H9 (cell line): ENCODE measurements at regions not wholly inside any gene's neighbourhood (a gene's known extent, or its start where the extent isn't known, plus 50 kb on each side); places are given as distances from the start of the nearest gene placed in this dataset.

Source experiments
- DNase-seq: peaks from one replicate; pipeline ENCODE4 v3.0.0-alpha.2; 2017
- H2AFZ ChIP-seq: one replicate; pipeline ENCODE4 v1.6.1; 2013; ENCODE audit warnings: mild to moderate bottlenecking, low read length, control low read depth, moderate library complexity
- H2AK5ac ChIP-seq: 2 replicates; pipeline ENCODE4 v1.6.1; 2013; ENCODE audit warnings: low read length, control low read depth, mixed read lengths; ENCODE audit not compliant: insufficient read length
- H2BK120ac ChIP-seq: one replicate; pipeline ENCODE4 v1.6.1; 2013; ENCODE audit warnings: low read depth, mild to moderate bottlenecking, low read length, control low read depth, inconsistent platforms; ENCODE audit not compliant: poor library complexity, severe bottlenecking
- H2BK12ac ChIP-seq: 2 replicates; pipeline ENCODE4 v1.6.1; 2013; ENCODE audit warnings: low read length, control low read depth, mixed read lengths, low read depth; ENCODE audit not compliant: insufficient read length
- H2BK15ac ChIP-seq: 2 replicates; pipeline ENCODE4 v1.6.1; 2013; ENCODE audit warnings: low read depth, low read length, control low read depth
- H2BK20ac ChIP-seq: one replicate; pipeline ENCODE4 v1.6.1; 2013; ENCODE audit warnings: low read depth, mild to moderate bottlenecking, low read length, control low read depth, inconsistent platforms; ENCODE audit not compliant: poor library complexity, severe bottlenecking
- H2BK5ac ChIP-seq: 2 replicates; pipeline ENCODE4 v1.6.1; 2013; ENCODE audit warnings: low read length, control low read depth, mixed read lengths; ENCODE audit not compliant: insufficient read length
- H3K14ac ChIP-seq: 2 replicates; pipeline ENCODE4 v1.6.1; 2013; ENCODE audit warnings: low read length, control low read depth; ENCODE audit not compliant: insufficient read depth
- H3K18ac ChIP-seq: 2 replicates; pipeline ENCODE4 v1.6.1; 2013; ENCODE audit warnings: low read depth, mild to moderate bottlenecking, mixed read lengths, low read length, control low read depth; ENCODE audit not compliant: insufficient read length
- H3K23ac ChIP-seq: 2 replicates; pipeline ENCODE4 v1.6.1; 2013; ENCODE audit warnings: low read length, control low read depth, mixed read lengths, low read depth; ENCODE audit not compliant: insufficient read length
- H3K23me2 ChIP-seq: 2 replicates; pipeline ENCODE4 v1.6.1; 2013; ENCODE audit warnings: low read depth, mild to moderate bottlenecking, mixed read lengths, low read length, control low read depth; ENCODE audit not compliant: insufficient read length, poor library complexity, severe bottlenecking
- H3K27ac ChIP-seq: 2 replicates; pipeline ENCODE4 v1.5.1; 2013; ENCODE audit warnings: low read length, control low read depth, mixed read lengths, low read depth; ENCODE audit not compliant: insufficient read length
- H3K27me3 ChIP-seq: 2 replicates; pipeline ENCODE4 v1.6.1; 2013; ENCODE audit warnings: low read length, control low read depth, inconsistent platforms; ENCODE audit not compliant: insufficient read depth
- H3K4ac ChIP-seq: 2 replicates; pipeline ENCODE4 v1.6.1; 2013; ENCODE audit warnings: low read depth, mild to moderate bottlenecking, control low read depth, inconsistent platforms, low read length, moderate library complexity
- H3K4me1 ChIP-seq: 2 replicates; pipeline ENCODE4 v1.6.1; 2013; ENCODE audit warnings: low read length, control low read depth, inconsistent platforms; ENCODE audit not compliant: insufficient read depth
- H3K4me2 ChIP-seq: 2 replicates; pipeline ENCODE4 v1.6.1; 2013; ENCODE audit warnings: low read length, control low read depth, mixed read lengths; ENCODE audit not compliant: insufficient read length, insufficient read depth
- H3K56ac ChIP-seq: 2 replicates; pipeline ENCODE4 v1.6.1; 2013; ENCODE audit warnings: low read depth, mild to moderate bottlenecking, mixed read lengths, low read length, control low read depth; ENCODE audit not compliant: insufficient read length
- H3K79me1 ChIP-seq: 2 replicates; pipeline ENCODE4 v1.6.1; 2013; ENCODE audit warnings: low read depth, mild to moderate bottlenecking, moderate library complexity, low read length, control low read depth, inconsistent platforms; ENCODE audit not compliant: insufficient read depth, poor library complexity, severe bottlenecking
- H3K79me2 ChIP-seq: 2 replicates; pipeline ENCODE4 v1.6.1; 2013; ENCODE audit warnings: low read length, control low read depth, inconsistent platforms; ENCODE audit not compliant: insufficient read depth
- H3K9ac ChIP-seq: 2 replicates; pipeline ENCODE4 v1.6.1; 2013; ENCODE audit warnings: low read length, control low read depth, mixed read lengths; ENCODE audit not compliant: insufficient read length; ENCODE audit errors: extremely low read depth
- H3K9me3 ChIP-seq: one replicate; pipeline ENCODE4 v1.6.1; 2013; ENCODE audit warnings: low read depth, low read length, inconsistent platforms; ENCODE audit not compliant: control insufficient read depth
- H3T11ph ChIP-seq: one replicate; pipeline ENCODE4 v1.6.1; 2013; ENCODE audit warnings: mild to moderate bottlenecking, low read length, control low read depth, inconsistent platforms
- H4K20me1 ChIP-seq: one replicate; pipeline ENCODE4 v1.6.1; 2013; ENCODE audit not compliant: control insufficient read depth, insufficient read length, insufficient read depth
- H4K5ac ChIP-seq: 2 replicates; pipeline ENCODE4 v1.6.1; 2013; ENCODE audit warnings: low read depth, mild to moderate bottlenecking, mixed read lengths, low read length, control low read depth; ENCODE audit not compliant: insufficient read length
- H4K8ac ChIP-seq: replicated peaks from 2 replicates; pipeline ENCODE4 v1.6.1; 2013; ENCODE audit warnings: low read length, control low read depth, mixed read lengths, low read depth; ENCODE audit not compliant: insufficient read length
- H4K91ac ChIP-seq: 2 replicates; pipeline ENCODE4 v1.6.1; 2013; ENCODE audit warnings: low read depth, mild to moderate bottlenecking, moderate library complexity, mixed read lengths, low read length, control low read depth; ENCODE audit not compliant: insufficient read length
- H3K27ac Mint-ChIP-seq, 3 experiments: 2 replicates in 2 of 3; 3 replicates in 1 of 3; pipeline ENCODE4 v1.8.0; 2020 to 2021; ENCODE audit warnings: mixed read lengths in 3 of 3, mild to moderate bottlenecking in 1 of 3, moderate library complexity in 1 of 3
- H3K27me3 Mint-ChIP-seq: 2 replicates; pipeline ENCODE4 v1.8.0; 2021; ENCODE audit warnings: low read depth, mild to moderate bottlenecking, moderate library complexity, mixed read lengths
- H3K36me3 Mint-ChIP-seq, 3 experiments: 2 replicates in 2 of 3; 3 replicates in 1 of 3; pipeline ENCODE4 v1.8.0; 2020 to 2021; ENCODE audit warnings: low read depth in 3 of 3, mixed read lengths in 3 of 3; ENCODE audit not compliant: insufficient read depth in 1 of 3
- H3K4me1 Mint-ChIP-seq, 2 experiments: 2 replicates each; pipeline ENCODE4 v1.8.0; 2020; ENCODE audit warnings: mixed read lengths in 2 of 2
- H3K4me3 Mint-ChIP-seq, 2 experiments: 2 replicates in 1 of 2; 3 replicates in 1 of 2; pipeline ENCODE4 v1.8.0; 2020 to 2021; ENCODE audit warnings: mild to moderate bottlenecking in 2 of 2, mixed read lengths in 2 of 2, moderate library complexity in 1 of 2
- H3K9me3 Mint-ChIP-seq, 2 experiments: 2 replicates in 1 of 2; 3 replicates in 1 of 2; pipeline ENCODE4 v1.8.0; 2020; ENCODE audit warnings: mild to moderate bottlenecking in 2 of 2, mixed read lengths in 2 of 2, moderate library complexity in 1 of 2
- CTCF ChIP-seq: fragments of 200-600 bp; sonication (generic); conservative IDR thresholded peaks from 3 replicates; pipeline ENCODE4 v1.8.0; 2021; ENCODE audit warnings: antibody characterized with exemption, mild to moderate bottlenecking
- WGBS: extraction: QIAGEN DNeasy Blood & Tissue Kit; methylation state at CpG from one replicate; pipeline ENCODE4 v1.1.7; 2013; ENCODE audit warnings: missing lambda C conversion rate, low lambda C conversion rate, mixed read lengths; ENCODE audit not compliant: insufficient read length; ENCODE audit errors: extremely low coverage; 5-methylcytosine and 5-hydroxymethylcytosine counted together

GRCh38 chr6:11833626-11834592, 55.3 kb upstream of the ADTRP start:
- peaks cover 10 to 14% of the 10 kb centered on the region in 2 experiments for H3K4me1 Mint-ChIP-seq
- Histone ChIP-seq H3K79me1 (no peaks in the 10 kb centered on the region), H3K23ac (no peak overlapping the region), H2AFZ (no peak overlapping the region), H3K18ac (no peak overlapping the region), H2BK120ac (no peak overlapping the region), H2BK12ac (no peak overlapping the region), H3K4me2 (no peak overlapping the region), H4K8ac (no peak overlapping the region), H3K9ac (no peak overlapping the region), H3K9me3 (no peaks in the 10 kb centered on the region), H3K14ac (no peak overlapping the region), H4K5ac (no peak overlapping the region), H2AK5ac (no peak overlapping the region), H3K4me1 (peaks cover 4% of the 10 kb centered on the region; the same call in 1 of the 2 replicates), H2BK15ac (no peak overlapping the region), H3K27me3 (no peaks in the 10 kb centered on the region), H3T11ph (no peak overlapping the region), H2BK20ac (no peak overlapping the region), H3K56ac (no peak overlapping the region), H3K27ac (no peak overlapping the region), H4K20me1 (no peaks in the 10 kb centered on the region), H3K79me2 (no peaks in the 10 kb centered on the region), H4K91ac (no peak overlapping the region), H3K23me2 (no peaks in the 10 kb centered on the region), H2BK5ac (no peak overlapping the region), H3K4ac (no peak overlapping the region)
- no peak for TF ChIP-seq CTCF
- no CpG with 5 or more reads among the region's 11 CpGs for WGBS
- H3K27ac Mint-ChIP-seq: peak overlapping the region in 1 of 3 experiments; percentile 28; a peak in 1 of 7 replicates
- peaks cover 4% of the 10 kb centered on the region; the same call in 1 of the 2 replicates for H3K27me3 Mint-ChIP-seq
- H3K9me3 Mint-ChIP-seq: peaks cover 17 to 18% of the 10 kb centered on the region in 2 experiments; a peak in 4 of 5 replicates
- DNase-seq: peak; percentile 55
- no peak overlapping the region for H3K4me3 Mint-ChIP-seq
- H3K36me3 Mint-ChIP-seq: peaks cover 2 to 22% (median 11%) of the 10 kb centered on the region in 3 experiments; a peak in 4 of 7 replicates
